Peyer's patch (tissue), 4 donors: ENCODE measurements at regions not wholly inside any gene's neighbourhood (a gene's known extent, or its start where the extent isn't known, plus 50 kb on each side); places are given as distances from the start of the nearest gene placed in this dataset.

Experiments
- DNase-seq, 3 donors: peaks; one replicate each; pipeline ENCODE4 v3.0.0-alpha.2; 2017 to 2019
- H3K27ac ChIP-seq, 4 donors: fragments of 200-600 bp; sonication (generic); one replicate each; pipeline ENCODE4 v1.5.1; 2016 to 2019
- H3K27me3 ChIP-seq, 2 donors: fragments of 200-600 bp; sonication (generic); one replicate each; pipeline ENCODE4 v1.5.1; 2019
- H3K36me3 ChIP-seq, 3 donors: fragments of 200-600 bp; sonication (generic); one replicate each; pipeline ENCODE4 v1.5.1; 2016 to 2019
- H3K4me1 ChIP-seq, 4 donors: fragments of 200-600 bp; sonication (generic); one replicate each; pipeline ENCODE4 v1.5.1; 2016 to 2019
- H3K4me3 ChIP-seq, 4 donors: fragments of 200-600 bp; sonication (generic); 1 replicate in 3 of 4; 2 replicates in 1 of 4; pipeline ENCODE4 v1.5.1; 2016 to 2019; ENCODE audit warnings: mild to moderate bottlenecking in 1 of 4
- H3K9me3 ChIP-seq, 4 donors: fragments of 200-600 bp; sonication (generic); one replicate each; pipeline ENCODE4 v1.5.1; 2016 to 2019; ENCODE audit warnings: mild to moderate bottlenecking in 1 of 4
- CTCF ChIP-seq, 6 experiments: fragments of 450-650 bp in 4 of 6; fragments of 200-600 bp in 2 of 6; sonication (generic) in 1 of 6; IDR thresholded peaks; one replicate each; pipeline ENCODE4 v1.5.1; 2017 to 2019; ENCODE audit warnings: antibody characterized with exemption in 6 of 6, mild to moderate bottlenecking in 3 of 6, moderate library complexity in 1 of 6
- POLR2A ChIP-seq, 2 donors: fragments of 450-650 bp; IDR thresholded peaks; one replicate each; pipeline ENCODE4 v1.5.1; 2017; ENCODE audit warnings: antibody characterized with exemption in 2 of 2, mild to moderate bottlenecking in 2 of 2, moderate library complexity in 2 of 2

DNA sequence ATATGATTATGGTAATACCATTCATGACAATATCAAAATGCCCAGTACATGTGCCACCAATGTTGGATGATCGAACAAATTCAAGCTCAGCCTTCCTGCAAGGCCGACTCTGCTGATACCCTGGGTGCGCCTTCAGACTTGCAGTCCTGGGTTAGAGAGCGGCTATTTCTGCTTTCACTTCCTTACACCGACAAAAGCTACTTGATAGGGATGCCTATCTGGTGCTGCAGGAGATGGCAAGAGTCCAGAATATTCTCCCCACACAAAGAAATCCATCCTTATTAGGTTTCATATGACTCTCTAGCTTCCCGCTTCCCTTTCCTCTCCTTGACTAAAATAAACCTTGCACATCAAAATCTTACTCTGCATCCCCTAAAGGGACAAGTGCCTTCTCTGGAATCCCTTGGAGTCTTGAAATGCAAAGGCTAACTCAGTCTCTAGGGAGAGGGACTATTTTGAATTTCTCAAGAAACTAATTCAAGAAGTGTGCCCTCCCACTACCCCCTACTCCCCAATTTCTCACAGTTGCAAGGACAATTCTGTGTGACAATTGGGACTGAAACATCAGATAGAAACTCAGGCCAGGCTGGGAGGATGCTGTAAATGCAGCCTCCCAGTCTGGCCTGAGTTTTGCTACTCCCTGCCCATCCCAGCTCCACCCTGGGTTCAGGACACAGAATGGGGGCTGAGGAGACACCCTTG is 103.1 kb upstream of the USP24 start:
- Histone ChIP-seq H3K4me1 (no peaks in the 10 kb centered on the region), H3K27ac (no peak overlapping the region), H3K36me3 (no peaks in the 10 kb centered on the region), H3K4me3 (no peak overlapping the region), H3K27me3 (no peaks in the 10 kb centered on the region), H3K9me3 (no peaks in the 10 kb centered on the region)
- DNase-seq, result no peak
- TF ChIP-seq CTCF (IDR thresholded peaks at IDR 0.05), result no peak
- TF ChIP-seq POLR2A (IDR thresholded peaks at IDR 0.05), result no peak

DNA sequence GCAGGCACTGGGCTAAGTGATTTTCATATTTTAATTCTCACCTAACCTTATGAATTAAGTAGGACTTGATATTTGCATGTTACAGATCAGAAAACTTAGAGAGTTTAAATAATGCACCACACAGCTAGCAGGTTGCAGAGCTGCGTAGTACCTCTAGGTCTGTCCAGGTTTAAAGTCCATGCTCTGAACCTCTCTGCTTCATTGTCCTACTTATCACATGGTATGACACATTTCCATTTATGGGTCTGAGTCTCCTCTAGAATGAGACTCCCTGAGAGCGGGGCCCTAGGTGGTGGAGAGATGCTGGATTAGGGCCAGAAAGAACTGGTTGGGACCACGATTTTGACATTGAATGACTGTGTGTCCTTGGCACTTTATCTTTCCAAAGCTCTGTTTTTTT is 102.5 kb upstream of the USP24 start:
- no peak for DNase-seq
- Histone ChIP-seq H3K4me3 (no peak overlapping the region), H3K4me1 (no peaks in the 10 kb centered on the region), H3K27me3 (no peaks in the 10 kb centered on the region), H3K27ac (no peak overlapping the region), H3K9me3 (no peaks in the 10 kb centered on the region), H3K36me3 (no peaks in the 10 kb centered on the region)
- TF ChIP-seq POLR2A (IDR thresholded peaks at IDR 0.05), result no peak

GRCh38 chr1:55316947-55317662 is 101.9 kb upstream of the USP24 start:
- Histone ChIP-seq H3K4me3 (no peak overlapping the region), H3K27me3 (no peaks in the 10 kb centered on the region), H3K36me3 (no peaks in the 10 kb centered on the region), H3K4me1 (no peaks in the 10 kb centered on the region), H3K27ac (no peak overlapping the region), H3K9me3 (no peaks in the 10 kb centered on the region)
- no peak for DNase-seq
- TF ChIP-seq CTCF (IDR thresholded peaks at IDR 0.05) (no peak), POLR2A (IDR thresholded peaks at IDR 0.05) (no peak)

GRCh38 chr1:55316502-55316901 is 101.3 kb upstream of the USP24 start:
- Histone ChIP-seq H3K4me3 (no peak overlapping the region), H3K4me1 (no peaks in the 10 kb centered on the region), H3K36me3 (no peaks in the 10 kb centered on the region), H3K27me3 (no peaks in the 10 kb centered on the region), H3K27ac (no peak overlapping the region), H3K9me3 (no peaks in the 10 kb centered on the region)
- no peak for DNase-seq
- TF ChIP-seq CTCF (IDR thresholded peaks at IDR 0.05), result no peak
- TF ChIP-seq POLR2A (IDR thresholded peaks at IDR 0.05), result no peak

GRCh38 chr1:55315552-55315951 is 100.4 kb upstream of the USP24 start:
- Histone ChIP-seq H3K27me3 (no peaks in the 10 kb centered on the region), H3K36me3 (no peaks in the 10 kb centered on the region), H3K9me3 (no peaks in the 10 kb centered on the region), H3K27ac (no peak overlapping the region), H3K4me1 (no peaks in the 10 kb centered on the region), H3K4me3 (no peak overlapping the region)
- no peak for TF ChIP-seq POLR2A (IDR thresholded peaks at IDR 0.05)
- TF ChIP-seq CTCF (IDR thresholded peaks at IDR 0.05), result no peak
- DNase-seq, result no peak

DNA sequence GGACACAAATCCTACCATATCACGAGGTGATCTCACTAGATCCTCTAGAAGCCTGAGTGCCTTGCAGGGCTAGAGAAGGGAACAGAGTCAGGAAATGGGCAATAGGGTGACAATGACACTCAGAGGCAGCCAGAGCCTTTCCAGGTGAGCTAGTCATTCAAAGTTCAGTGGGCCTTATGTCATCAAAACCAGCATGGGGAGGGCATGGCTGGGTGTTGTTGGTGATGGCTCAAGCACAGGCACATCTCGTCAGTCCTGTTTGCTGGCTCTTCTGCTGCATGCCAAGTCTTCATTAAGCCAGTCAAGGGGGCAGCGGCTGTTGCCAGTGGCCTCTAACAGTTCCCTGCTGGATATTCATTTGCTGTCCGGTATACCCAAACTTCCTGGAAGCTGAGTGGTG is 99.6 kb upstream of the USP24 start:
- no peak for TF ChIP-seq POLR2A (IDR thresholded peaks at IDR 0.05)
- TF ChIP-seq CTCF (IDR thresholded peaks at IDR 0.05), result no peak
- Histone ChIP-seq H3K36me3 (no peaks in the 10 kb centered on the region), H3K4me1 (no peaks in the 10 kb centered on the region), H3K9me3 (no peaks in the 10 kb centered on the region), H3K27ac (no peak overlapping the region), H3K27me3 (no peaks in the 10 kb centered on the region), H3K4me3 (no peak overlapping the region)
- DNase-seq, result no peak
